Mesendoderm (in vitro differentiated cells): ENCODE measurements at regions not wholly inside any gene's neighbourhood (a gene's known extent, or its start where the extent isn't known, plus 50 kb on each side); places are given as distances from the start of the nearest gene placed in this dataset.

Source experiments
- DNase-seq: peaks from one replicate; pipeline ENCODE4 v3.0.0; 2013
- H2AK5ac ChIP-seq: 2 replicates; pipeline ENCODE4 v1.6.1; 2013; ENCODE audit warnings: low read length, inconsistent platforms
- H2BK120ac ChIP-seq: 2 replicates; pipeline ENCODE4 v1.6.1; 2013; ENCODE audit warnings: low read depth, mild to moderate bottlenecking, low read length, moderate library complexity, mixed read lengths
- H2BK15ac ChIP-seq: replicated peaks from 2 replicates; pipeline ENCODE4 v1.6.1; 2013; ENCODE audit warnings: low read depth, mild to moderate bottlenecking, moderate library complexity
- H2BK5ac ChIP-seq: 2 replicates; pipeline ENCODE4 v1.6.1; 2013; ENCODE audit warnings: low read length, inconsistent platforms
- H3K18ac ChIP-seq: 2 replicates; pipeline ENCODE4 v1.6.1; 2013; ENCODE audit warnings: mild to moderate bottlenecking, low read length, mixed read lengths
- H3K23ac ChIP-seq: one replicate; pipeline ENCODE4 v1.6.1; 2013; ENCODE audit warnings: low read length
- H3K27ac ChIP-seq: 2 replicates; pipeline ENCODE4 v1.5.1; 2013; ENCODE audit warnings: low read depth, mild to moderate bottlenecking, inconsistent platforms, low read length, moderate library complexity
- H3K27me3 ChIP-seq: 2 replicates; pipeline ENCODE4 v1.6.1; 2013; ENCODE audit warnings: low read length, control low read depth, mild to moderate bottlenecking, inconsistent platforms; ENCODE audit not compliant: insufficient read depth, poor library complexity
- H3K36me3 ChIP-seq: 2 replicates; pipeline ENCODE4 v1.6.1; 2013; ENCODE audit warnings: low read length, inconsistent platforms; ENCODE audit not compliant: control insufficient read depth, insufficient read depth
- H3K4ac ChIP-seq: one replicate; pipeline ENCODE4 v1.6.1; 2013; ENCODE audit warnings: low read depth, mild to moderate bottlenecking, low read length, moderate library complexity
- H3K4me1 ChIP-seq: 2 replicates; pipeline ENCODE4 v1.6.1; 2013; ENCODE audit warnings: low read depth, low read length, inconsistent platforms; ENCODE audit not compliant: control insufficient read depth
- H3K4me2 ChIP-seq: 2 replicates; pipeline ENCODE4 v1.6.1; 2013; ENCODE audit warnings: low read length
- H3K4me3 ChIP-seq: 2 replicates; pipeline ENCODE4 v1.5.1; 2013; ENCODE audit warnings: mild to moderate bottlenecking, low read length
- H3K56ac ChIP-seq: one replicate; pipeline ENCODE4 v1.6.1; 2013; ENCODE audit warnings: low read length
- H3K79me1 ChIP-seq: 2 replicates; pipeline ENCODE4 v1.6.1; 2013; ENCODE audit warnings: low read length, inconsistent platforms
- H3K79me2 ChIP-seq: 2 replicates; pipeline ENCODE4 v1.6.1; 2013; ENCODE audit warnings: mild to moderate bottlenecking, low read length; ENCODE audit not compliant: control insufficient read depth, insufficient read depth
- H3K9ac ChIP-seq: 2 replicates; pipeline ENCODE4 v1.6.1; 2013; ENCODE audit warnings: low read length, inconsistent platforms
- H4K5ac ChIP-seq: one replicate; pipeline ENCODE4 v1.6.1; 2013; ENCODE audit warnings: low read length
- H4K8ac ChIP-seq: one replicate; pipeline ENCODE4 v1.6.1; 2013; ENCODE audit warnings: low read depth, mild to moderate bottlenecking, control low read depth, low read length, moderate library complexity
- WGBS: extraction: QIAGEN DNeasy Blood & Tissue Kit; methylation state at CpG from one replicate; pipeline ENCODE4 v1.1.7; 2013; ENCODE audit warnings: low lambda C conversion rate, missing lambda C conversion rate; ENCODE audit not compliant: insufficient coverage; ENCODE audit errors: extremely low coverage; 5-methylcytosine and 5-hydroxymethylcytosine counted together

GRCh38 chr12:30439201-30439600 is 256.5 kb downstream of the IPO8 start:
- Histone ChIP-seq H3K36me3 (no peaks in the 10 kb centered on the region), H2BK5ac (no peak overlapping the region), H3K27ac (no peak overlapping the region), H3K79me1 (no peaks in the 10 kb centered on the region), H3K9ac (no peak overlapping the region), H3K4me1 (no peaks in the 10 kb centered on the region), H4K8ac (no peak overlapping the region), H2BK15ac (no peak overlapping the region), H3K4me2 (no peak overlapping the region), H3K23ac (no peak overlapping the region), H3K4me3 (no peak overlapping the region), H2AK5ac (no peak overlapping the region), H3K56ac (no peak overlapping the region), H3K79me2 (no peaks in the 10 kb centered on the region), H2BK120ac (no peak overlapping the region), H3K27me3 (no peaks in the 10 kb centered on the region), H3K4ac (peak overlapping the region; percentile 16), H3K18ac (no peak overlapping the region), H4K5ac (no peak overlapping the region)
- WGBS: no CpG with 5 or more reads among the region's 4 CpGs
- no peak for DNase-seq

GRCh38 chr12:30438601-30439041 is 257.0 kb downstream of the IPO8 start:
- H3K79me2 ChIP-seq: no peaks in the 10 kb centered on the region
- DNase-seq: no peak
- H3K18ac ChIP-seq: no peak overlapping the region
- H3K79me1 ChIP-seq: no peaks in the 10 kb centered on the region
- H2BK15ac ChIP-seq: no peak overlapping the region
- H3K4me3 ChIP-seq: no peak overlapping the region
- no peak overlapping the region for H4K5ac ChIP-seq
- no peak overlapping the region for H3K23ac ChIP-seq
- no peak overlapping the region for H3K4me2 ChIP-seq
- no peak overlapping the region for H3K4ac ChIP-seq
- no CpG with 5 or more reads among the region's 1 CpG for WGBS
- H3K36me3 ChIP-seq: no peaks in the 10 kb centered on the region
- no peak overlapping the region for H2BK5ac ChIP-seq
- H2BK120ac ChIP-seq: no peak overlapping the region
- no peak overlapping the region for H3K56ac ChIP-seq
- no peak overlapping the region for H3K9ac ChIP-seq
- H4K8ac ChIP-seq: no peak overlapping the region
- H2AK5ac ChIP-seq: no peak overlapping the region
- H3K27ac ChIP-seq: no peak overlapping the region
- no peaks in the 10 kb centered on the region for H3K4me1 ChIP-seq
- no peaks in the 10 kb centered on the region for H3K27me3 ChIP-seq

DNA sequence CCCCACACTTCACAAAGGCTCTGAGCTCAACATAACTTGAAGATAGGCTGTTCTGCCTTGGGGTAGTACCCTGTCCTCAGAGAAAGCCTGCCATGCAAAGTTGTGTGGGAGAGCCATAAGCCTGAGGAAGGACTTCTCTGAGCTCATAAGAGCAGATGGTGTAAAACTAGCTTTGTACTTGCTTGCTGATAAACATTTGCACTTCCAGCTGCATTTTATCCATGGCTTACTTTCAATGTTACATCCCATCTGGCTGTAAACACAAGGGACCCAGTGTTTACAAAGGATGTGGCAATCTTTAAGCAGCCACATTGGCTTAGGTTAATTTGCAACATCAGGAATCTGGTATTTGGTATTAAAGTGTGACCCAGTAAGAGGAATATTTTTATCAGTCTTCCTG is 258.1 kb downstream of the IPO8 start:
- no peak overlapping the region for H3K56ac ChIP-seq
- no peak for DNase-seq
- no peaks in the 10 kb centered on the region for H3K36me3 ChIP-seq
- H2AK5ac ChIP-seq: no peak overlapping the region
- H2BK15ac ChIP-seq: no peak overlapping the region
- H3K4ac ChIP-seq: no peak overlapping the region
- no peak overlapping the region for H4K5ac ChIP-seq
- no peaks in the 10 kb centered on the region for H3K79me2 ChIP-seq
- no peaks in the 10 kb centered on the region for H3K79me1 ChIP-seq
- H3K4me2 ChIP-seq: no peak overlapping the region
- H2BK120ac ChIP-seq: no peak overlapping the region
- H4K8ac ChIP-seq: no peak overlapping the region
- no peaks in the 10 kb centered on the region for H3K4me1 ChIP-seq
- H3K4me3 ChIP-seq: no peak overlapping the region
- H3K18ac ChIP-seq: no peak overlapping the region
- no peaks in the 10 kb centered on the region for H3K27me3 ChIP-seq
- H3K27ac ChIP-seq: no peak overlapping the region
- H3K23ac ChIP-seq: no peak overlapping the region
- H2BK5ac ChIP-seq: no peak overlapping the region
- no peak overlapping the region for H3K9ac ChIP-seq

- H3K4me3 ChIP-seq: no peak overlapping the region
- no peak overlapping the region for H2BK15ac ChIP-seq
- H4K8ac ChIP-seq: no peak overlapping the region
- no peaks in the 10 kb centered on the region for H3K36me3 ChIP-seq
- DNase-seq: no peak
- WGBS: no CpG with 5 or more reads among the region's 5 CpGs
- H3K4me1 ChIP-seq: no peaks in the 10 kb centered on the region
- H3K27ac ChIP-seq: no peak overlapping the region
- H2BK120ac ChIP-seq: no peak overlapping the region
- H3K4ac ChIP-seq: no peak overlapping the region
- no peak overlapping the region for H3K23ac ChIP-seq
- no peak overlapping the region for H4K5ac ChIP-seq
- H3K18ac ChIP-seq: no peak overlapping the region
- no peak overlapping the region for H2BK5ac ChIP-seq
- no peak overlapping the region for H3K56ac ChIP-seq
- H3K4me2 ChIP-seq: no peak overlapping the region
- H2AK5ac ChIP-seq: no peak overlapping the region
- no peak overlapping the region for H3K9ac ChIP-seq
- no peaks in the 10 kb centered on the region for H3K79me1 ChIP-seq
- no peaks in the 10 kb centered on the region for H3K79me2 ChIP-seq
- no peaks in the 10 kb centered on the region for H3K27me3 ChIP-seq
Measured at GRCh38 chr12:30437044-30437443, 258.6 kb downstream of the IPO8 start.

DNA sequence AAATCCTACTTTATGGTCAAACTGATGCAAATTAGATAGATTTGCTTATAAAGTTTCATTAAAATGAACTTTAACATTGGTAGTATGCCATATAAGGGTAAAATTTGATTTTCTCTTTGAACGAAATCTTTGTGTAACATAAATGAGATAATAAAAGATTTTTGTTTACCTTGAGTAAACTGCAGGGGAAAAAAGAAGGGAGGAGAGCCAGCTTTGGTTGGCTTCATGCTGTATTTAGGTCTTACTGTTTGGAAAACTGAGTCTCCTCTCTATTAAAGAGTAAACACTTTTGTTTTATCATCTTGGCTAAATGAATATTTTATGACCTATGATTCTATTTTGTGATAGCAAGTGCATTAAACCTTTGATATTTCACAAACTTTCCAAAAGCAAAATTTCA is 267.6 kb downstream of the IPO8 start:
- WGBS: no CpG with 5 or more reads among the region's 1 CpG
- Histone ChIP-seq H3K27me3 (no peaks in the 10 kb centered on the region), H3K4me3 (no peak overlapping the region), H3K9ac (no peak overlapping the region), H3K79me1 (no peaks in the 10 kb centered on the region), H2AK5ac (no peak overlapping the region), H3K27ac (no peak overlapping the region), H3K79me2 (no peaks in the 10 kb centered on the region), H3K23ac (no peak overlapping the region), H3K36me3 (no peaks in the 10 kb centered on the region), H3K4ac (no peak overlapping the region), H2BK5ac (no peak overlapping the region), H3K18ac (no peak overlapping the region), H4K8ac (no peak overlapping the region), H2BK15ac (no peak overlapping the region), H3K56ac (no peak overlapping the region), H3K4me1 (no peaks in the 10 kb centered on the region), H2BK120ac (no peak overlapping the region), H3K4me2 (no peak overlapping the region), H4K5ac (no peak overlapping the region)
- no peak for DNase-seq

GRCh38 chr12:30427555-30427954 is 268.1 kb downstream of the IPO8 start:
- Histone ChIP-seq H3K18ac (no peak overlapping the region), H3K4me2 (no peak overlapping the region), H3K27ac (no peak overlapping the region), H2BK120ac (no peak overlapping the region), H3K79me2 (no peaks in the 10 kb centered on the region), H3K36me3 (no peaks in the 10 kb centered on the region), H3K4ac (no peak overlapping the region), H2AK5ac (no peak overlapping the region), H2BK5ac (no peak overlapping the region), H3K4me3 (no peak overlapping the region), H3K23ac (no peak overlapping the region), H3K27me3 (no peaks in the 10 kb centered on the region), H4K8ac (no peak overlapping the region), H2BK15ac (no peak overlapping the region), H3K56ac (no peak overlapping the region), H3K9ac (no peak overlapping the region), H4K5ac (no peak overlapping the region), H3K79me1 (no peaks in the 10 kb centered on the region), H3K4me1 (no peaks in the 10 kb centered on the region)
- no peak for DNase-seq
- no CpG with 5 or more reads among the region's 1 CpG for WGBS
